ENCODE measurements at regions not wholly inside any gene's neighbourhood (a gene's known extent, or its start where the extent isn't known, plus 50 kb on each side); places are given as distances from the start of the nearest gene placed in this dataset.

GRCh38 chr3:5301651-5302297 is 114.3 kb downstream of the EDEM1 start:
- H3K4me1 ChIP-seq (ENCODE audit: control insufficient read depth in 2 of 2, insufficient read depth in 1 of 2, low read depth in 1 of 2, low read length in 2 of 2), result no peaks in the 10 kb centered on the region
- H2AK5ac ChIP-seq (ENCODE audit: low read depth, low read length), result no peak overlapping the region
- no peak overlapping the region for H2BK12ac ChIP-seq (ENCODE audit: low read length)
- no peaks in the 10 kb centered on the region for H3K79me1 ChIP-seq (ENCODE audit: low read depth, low read length)
- H3K36me3 ChIP-seq (replicated peaks in 1 of 2; ENCODE audit: control insufficient read depth in 2 of 2, insufficient read depth in 2 of 2, low read length in 2 of 2), result no peaks in the 10 kb centered on the region
- no peak overlapping the region for H3K18ac ChIP-seq (ENCODE audit: low read length)
- H3K4me3 ChIP-seq (ENCODE audit: low read length in 2 of 2), result no peak overlapping the region
- no peak overlapping the region for H2BK5ac ChIP-seq (ENCODE audit: low read length)
- no peak overlapping the region for H3K9ac ChIP-seq (ENCODE audit: low read depth, low read length, poor library complexity)
- H3K4me2 ChIP-seq (ENCODE audit: insufficient read depth, low read length, poor library complexity, severe bottlenecking), result no peak overlapping the region
- no peak overlapping the region for H3K23ac ChIP-seq (ENCODE audit: low read depth, low read length, poor library complexity)
- H2AFZ ChIP-seq (ENCODE audit: low read length), result no peak overlapping the region
- no peak overlapping the region for H3K14ac ChIP-seq (ENCODE audit: low read length)
- H4K8ac ChIP-seq (ENCODE audit: low read depth, low read length), result no peak overlapping the region
- no peak for DNase-seq (ENCODE audit: low spot score)
- H2BK120ac ChIP-seq (ENCODE audit: low read depth, low read length), result no peak overlapping the region
- no peaks in the 10 kb centered on the region for H3K9me3 ChIP-seq (replicated peaks in 1 of 2; ENCODE audit: control insufficient read depth in 2 of 2, insufficient read depth in 1 of 2, low read depth in 1 of 2, low read length in 2 of 2)
- H3K4ac ChIP-seq (ENCODE audit: low read length), result no peak overlapping the region
- no CpG with 5 or more reads among the region's 7 CpGs for WGBS, 2 donors (ENCODE audit: extremely low coverage in 2 of 2, insufficient read length in 2 of 2, insufficient replicate concordance in 1 of 2)
- H3K27me3 ChIP-seq (ENCODE audit: control insufficient read depth in 3 of 3, insufficient read depth in 3 of 3, low read depth in 1 of 3, low read length in 3 of 3), result no peaks in the 10 kb centered on the region
- H2BK15ac ChIP-seq (ENCODE audit: low read length), result no peak overlapping the region
- no peak overlapping the region for H4K91ac ChIP-seq (ENCODE audit: low read depth, low read length, poor library complexity)
- H3K27ac ChIP-seq (replicated peaks; ENCODE audit: low read length), result no peak overlapping the region

- Histone ChIP-seq H2BK15ac (ENCODE audit: low read length) (no peak overlapping the region), H3K4me3 (ENCODE audit: low read length in 2 of 2) (no peak overlapping the region), H3K18ac (ENCODE audit: low read length) (no peak overlapping the region), H3K23ac (ENCODE audit: low read depth, low read length, poor library complexity) (no peak overlapping the region), H3K36me3 (replicated peaks in 1 of 2; ENCODE audit: control insufficient read depth in 2 of 2, insufficient read depth in 2 of 2, low read length in 2 of 2) (no peaks in the 10 kb centered on the region), H3K9ac (ENCODE audit: low read depth, low read length, poor library complexity) (no peak overlapping the region), H2AK5ac (ENCODE audit: low read depth, low read length) (no peak overlapping the region), H3K79me1 (ENCODE audit: low read depth, low read length) (no peaks in the 10 kb centered on the region), H3K27ac (replicated peaks; ENCODE audit: low read length) (no peak overlapping the region), H2BK120ac (ENCODE audit: low read depth, low read length) (no peak overlapping the region), H2BK12ac (ENCODE audit: low read length) (no peak overlapping the region), H4K8ac (ENCODE audit: low read depth, low read length) (no peak overlapping the region), H3K9me3 (replicated peaks in 1 of 2; ENCODE audit: control insufficient read depth in 2 of 2, insufficient read depth in 1 of 2, low read depth in 1 of 2, low read length in 2 of 2) (no peaks in the 10 kb centered on the region), H4K91ac (ENCODE audit: low read depth, low read length, poor library complexity) (no peak overlapping the region), H3K14ac (ENCODE audit: low read length) (no peak overlapping the region), H3K27me3 (ENCODE audit: control insufficient read depth in 3 of 3, insufficient read depth in 3 of 3, low read depth in 1 of 3, low read length in 3 of 3) (no peaks in the 10 kb centered on the region), H3K4me1 (ENCODE audit: control insufficient read depth in 2 of 2, insufficient read depth in 1 of 2, low read depth in 1 of 2, low read length in 2 of 2) (no peaks in the 10 kb centered on the region), H2AFZ (ENCODE audit: low read length) (no peak overlapping the region), H3K4me2 (ENCODE audit: insufficient read depth, low read length, poor library complexity, severe bottlenecking) (no peak overlapping the region), H2BK5ac (ENCODE audit: low read length) (no peak overlapping the region), H3K4ac (ENCODE audit: low read length) (no peak overlapping the region)
- WGBS, 2 donors (ENCODE audit: extremely low coverage in 2 of 2, insufficient read length in 2 of 2, insufficient replicate concordance in 1 of 2), result no CpG with 5 or more reads among the region's 3 CpGs
- DNase-seq (ENCODE audit: low spot score), result no peak
Observed at GRCh38 chr3:5302661-5303060, 115.2 kb downstream of the EDEM1 start.

GRCh38 chr3:5304188-5304587 is 116.7 kb downstream of the EDEM1 start:
- no peak overlapping the region for H2BK15ac ChIP-seq (ENCODE audit: low read length)
- H2AFZ ChIP-seq (ENCODE audit: low read length), result no peak overlapping the region
- H3K27me3 ChIP-seq (ENCODE audit: control insufficient read depth in 3 of 3, insufficient read depth in 3 of 3, low read depth in 1 of 3, low read length in 3 of 3), result no peaks in the 10 kb centered on the region
- H3K9ac ChIP-seq (ENCODE audit: low read depth, low read length, poor library complexity), result no peak overlapping the region
- no peak overlapping the region for H3K14ac ChIP-seq (ENCODE audit: low read length)
- H2BK12ac ChIP-seq (ENCODE audit: low read length), result no peak overlapping the region
- no peaks in the 10 kb centered on the region for H3K4me1 ChIP-seq (ENCODE audit: control insufficient read depth in 2 of 2, insufficient read depth in 1 of 2, low read depth in 1 of 2, low read length in 2 of 2)
- no peak overlapping the region for H4K91ac ChIP-seq (ENCODE audit: low read depth, low read length, poor library complexity)
- no peaks in the 10 kb centered on the region for H3K36me3 ChIP-seq (replicated peaks in 1 of 2; ENCODE audit: control insufficient read depth in 2 of 2, insufficient read depth in 2 of 2, low read length in 2 of 2)
- H4K8ac ChIP-seq (ENCODE audit: low read depth, low read length), result no peak overlapping the region
- WGBS, 2 donors (ENCODE audit: extremely low coverage in 2 of 2, insufficient read length in 2 of 2, insufficient replicate concordance in 1 of 2), result no CpG with 5 or more reads among the region's 1 CpG
- no peak overlapping the region for H2BK120ac ChIP-seq (ENCODE audit: low read depth, low read length)
- no peaks in the 10 kb centered on the region for H3K9me3 ChIP-seq (replicated peaks in 1 of 2; ENCODE audit: control insufficient read depth in 2 of 2, insufficient read depth in 1 of 2, low read depth in 1 of 2, low read length in 2 of 2)
- no peak overlapping the region for H3K27ac ChIP-seq (replicated peaks; ENCODE audit: low read length)
- H2AK5ac ChIP-seq (ENCODE audit: low read depth, low read length), result no peak overlapping the region
- no peak for DNase-seq (ENCODE audit: low spot score)
- no peak overlapping the region for H2BK5ac ChIP-seq (ENCODE audit: low read length)
- no peaks in the 10 kb centered on the region for H3K79me1 ChIP-seq (ENCODE audit: low read depth, low read length)
- no peak overlapping the region for H3K23ac ChIP-seq (ENCODE audit: low read depth, low read length, poor library complexity)
- H3K4me3 ChIP-seq (ENCODE audit: low read length in 2 of 2), result no peak overlapping the region
- no peak overlapping the region for H3K4me2 ChIP-seq (ENCODE audit: insufficient read depth, low read length, poor library complexity, severe bottlenecking)
- H3K4ac ChIP-seq (ENCODE audit: low read length), result no peak overlapping the region
- no peak overlapping the region for H3K18ac ChIP-seq (ENCODE audit: low read length)

- Histone ChIP-seq H4K91ac (ENCODE audit: low read depth, low read length, poor library complexity) (no peak overlapping the region), H2AK5ac (ENCODE audit: low read depth, low read length) (no peak overlapping the region), H3K36me3 (replicated peaks in 1 of 2; ENCODE audit: control insufficient read depth in 2 of 2, insufficient read depth in 2 of 2, low read length in 2 of 2) (no peaks in the 10 kb centered on the region), H3K23ac (ENCODE audit: low read depth, low read length, poor library complexity) (no peak overlapping the region), H2AFZ (ENCODE audit: low read length) (no peak overlapping the region), H3K4ac (ENCODE audit: low read length) (no peak overlapping the region), H3K27me3 (ENCODE audit: control insufficient read depth in 3 of 3, insufficient read depth in 3 of 3, low read depth in 1 of 3, low read length in 3 of 3) (no peaks in the 10 kb centered on the region), H3K79me1 (ENCODE audit: low read depth, low read length) (no peaks in the 10 kb centered on the region), H3K9me3 (replicated peaks in 1 of 2; ENCODE audit: control insufficient read depth in 2 of 2, insufficient read depth in 1 of 2, low read depth in 1 of 2, low read length in 2 of 2) (no peaks in the 10 kb centered on the region), H2BK120ac (ENCODE audit: low read depth, low read length) (no peak overlapping the region), H2BK15ac (ENCODE audit: low read length) (no peak overlapping the region), H3K14ac (ENCODE audit: low read length) (no peak overlapping the region), H3K9ac (ENCODE audit: low read depth, low read length, poor library complexity) (no peak overlapping the region), H3K18ac (ENCODE audit: low read length) (no peak overlapping the region), H3K4me3 (ENCODE audit: low read length in 2 of 2) (no peak overlapping the region), H3K4me2 (ENCODE audit: insufficient read depth, low read length, poor library complexity, severe bottlenecking) (no peak overlapping the region), H3K4me1 (ENCODE audit: control insufficient read depth in 2 of 2, insufficient read depth in 1 of 2, low read depth in 1 of 2, low read length in 2 of 2) (no peaks in the 10 kb centered on the region), H2BK12ac (ENCODE audit: low read length) (no peak overlapping the region), H3K27ac (replicated peaks; ENCODE audit: low read length) (no peak overlapping the region), H2BK5ac (ENCODE audit: low read length) (no peak overlapping the region), H4K8ac (ENCODE audit: low read depth, low read length) (no peak overlapping the region)
- DNase-seq (ENCODE audit: low spot score), result peak; percentile 52
- WGBS, 2 donors (ENCODE audit: extremely low coverage in 2 of 2, insufficient read length in 2 of 2, insufficient replicate concordance in 1 of 2), result no CpG with 5 or more reads among the region's 13 CpGs
Observed at GRCh38 chr3:5304789-5305683, 117.5 kb downstream of the EDEM1 start.
